GM18870 (cell line): ENCODE measurements at regions not wholly inside any gene's neighbourhood (a gene's known extent, or its start where the extent isn't known, plus 50 kb on each side); places are given as distances from the start of the nearest gene placed in this dataset.
"Not testable (repeated sequence)": the region's sequence is repeated elsewhere in the genome, so short reads cannot be mapped to it uniquely, and the experiment has no call there.

Source experiments
- ATAC-seq: cut with Tn5 transposase; IDR thresholded peaks from one replicate; pipeline ENCODE4 v1.9.1; 2021; ENCODE audit warnings: moderate library complexity; ENCODE audit not compliant: unreplicated experiment

DNA sequence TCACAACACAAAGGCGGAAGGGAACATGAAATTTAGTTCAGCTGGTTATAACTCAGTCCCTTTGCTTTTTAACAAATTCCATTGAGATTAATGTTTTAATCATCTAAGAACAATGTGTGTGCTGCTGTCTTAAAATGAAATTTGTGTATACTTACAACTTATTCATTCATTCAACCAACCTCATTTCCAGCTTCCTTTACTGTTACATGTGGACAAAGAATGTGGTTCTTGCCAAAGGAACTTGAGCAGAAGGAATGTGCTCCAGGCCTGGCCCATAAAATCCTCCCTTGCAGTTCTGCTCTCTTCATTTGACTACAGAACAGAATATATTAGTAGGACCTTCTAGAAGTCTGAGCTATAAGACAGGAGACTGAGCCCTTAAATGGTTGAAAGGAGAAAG, 176.8 kb upstream of the GLRA2 start:
- ATAC-seq: no peak

- no peak for ATAC-seq
Measured at GRCh38 chrX:14351611-14352303, 177.6 kb upstream of the GLRA2 start.

DNA sequence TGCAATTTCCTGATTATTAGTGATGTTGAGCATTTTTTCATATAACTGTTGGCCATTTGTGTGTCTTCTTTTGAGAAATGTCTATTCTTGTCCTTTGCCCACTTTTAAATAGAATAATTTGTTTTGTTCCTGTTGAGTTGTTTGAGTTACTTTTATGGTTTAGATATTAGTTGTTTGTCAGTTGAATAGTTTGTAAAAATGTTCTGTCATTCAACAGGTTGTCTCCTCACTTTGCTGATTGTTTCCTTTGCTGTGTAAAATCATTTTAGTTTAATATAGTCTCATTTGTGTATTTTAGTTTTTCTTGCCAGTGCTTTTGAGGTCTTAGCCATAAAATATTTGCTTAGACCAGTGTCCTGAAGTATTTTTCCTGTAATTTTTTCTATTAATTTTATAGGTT, 181.8 kb upstream of the GLRA2 start:
- ATAC-seq: no peak

- no peak for ATAC-seq
Measured at GRCh38 chrX:14344172-14344940, 185.0 kb upstream of the GLRA2 start.

GRCh38 chrX:14309431-14309830, 219.9 kb upstream of the GLRA2 start:
- ATAC-seq: no peak

DNA sequence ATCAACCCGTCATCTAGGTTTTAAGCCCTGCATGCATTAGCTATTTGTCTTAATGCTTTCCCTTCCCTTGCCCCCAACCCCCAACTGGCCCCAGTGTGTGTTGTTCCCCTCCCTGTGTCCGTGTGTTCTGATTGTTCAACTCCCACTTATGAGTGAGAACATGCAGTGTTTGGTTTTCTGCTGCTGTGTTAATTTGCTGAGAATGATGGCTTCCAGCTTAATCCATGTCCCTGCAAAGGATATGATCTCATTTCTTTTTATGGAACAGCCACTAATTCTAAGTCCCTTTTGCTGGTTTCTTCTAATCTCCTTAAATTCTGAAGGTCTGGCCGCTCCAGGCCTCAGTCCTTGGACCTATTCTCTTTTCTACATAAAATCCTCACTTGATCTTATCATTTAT, 220.4 kb upstream of the GLRA2 start:
- ATAC-seq: not testable (repeated sequence)

GRCh38 chrX:14303891-14304290, 225.4 kb upstream of the GLRA2 start:
- ATAC-seq: no peak

GRCh38 chrX:14302561-14302960, 226.8 kb upstream of the GLRA2 start:
- ATAC-seq: not testable (repeated sequence)

- ATAC-seq: no peak
Measured at GRCh38 chrX:14300376-14300775, 229.0 kb upstream of the GLRA2 start.

- no peak for ATAC-seq
Measured at GRCh38 chrX:14295426-14295825, 233.9 kb upstream of the GLRA2 start.

- ATAC-seq: no peak
Measured at GRCh38 chrX:14291666-14292500, 237.5 kb upstream of the GLRA2 start.

DNA sequence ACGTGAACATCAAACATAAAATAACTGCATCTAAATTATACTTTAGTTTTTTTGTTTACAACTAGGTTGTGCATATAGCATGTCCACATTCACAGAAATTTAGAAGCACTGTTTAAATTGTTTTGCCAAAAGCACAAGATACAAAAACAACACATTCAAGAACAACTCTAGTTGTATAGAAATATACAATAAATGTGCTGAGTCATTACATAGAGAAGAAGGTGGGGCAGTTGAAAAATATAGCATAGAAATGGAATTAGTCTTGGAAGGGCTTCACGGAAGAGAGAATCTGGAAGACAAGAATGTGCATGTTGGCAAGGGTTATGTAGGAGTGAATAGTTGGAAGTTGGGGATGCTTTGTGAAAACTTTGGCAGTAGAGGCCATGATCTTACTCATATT, 239.0 kb upstream of the GLRA2 start:
- no peak for ATAC-seq

- no peak for ATAC-seq
Measured at GRCh38 chrX:14274691-14275090, 245.0 kb upstream of the GEMIN8 start.

GRCh38 chrX:14267216-14267615, 237.5 kb upstream of the GEMIN8 start:
- ATAC-seq: no peak

DNA sequence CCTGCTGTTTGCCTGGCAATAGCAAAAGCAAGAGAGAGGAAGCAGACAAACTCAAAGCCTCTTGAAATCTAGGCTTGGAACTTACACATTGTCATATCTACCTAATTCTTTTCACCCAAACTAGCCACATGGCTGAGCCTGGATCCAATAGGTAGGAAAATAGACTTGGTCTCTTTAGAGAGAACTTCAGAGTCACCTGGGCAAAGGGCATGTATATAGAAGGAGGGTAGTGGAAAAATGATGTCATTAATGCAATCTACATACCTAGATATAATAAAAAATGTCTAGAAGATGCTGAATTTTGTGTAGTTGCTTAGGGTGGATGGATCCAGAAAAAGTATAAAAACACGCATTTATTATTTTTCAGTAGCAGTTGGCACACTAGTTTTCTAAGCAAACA, 237.0 kb upstream of the GEMIN8 start:
- no peak for ATAC-seq

- no peak for ATAC-seq
Measured at GRCh38 chrX:14243823-14244222, 214.1 kb upstream of the GEMIN8 start.

GRCh38 chrX:14235004-14235403, 205.3 kb upstream of the GEMIN8 start:
- ATAC-seq: no peak

DNA sequence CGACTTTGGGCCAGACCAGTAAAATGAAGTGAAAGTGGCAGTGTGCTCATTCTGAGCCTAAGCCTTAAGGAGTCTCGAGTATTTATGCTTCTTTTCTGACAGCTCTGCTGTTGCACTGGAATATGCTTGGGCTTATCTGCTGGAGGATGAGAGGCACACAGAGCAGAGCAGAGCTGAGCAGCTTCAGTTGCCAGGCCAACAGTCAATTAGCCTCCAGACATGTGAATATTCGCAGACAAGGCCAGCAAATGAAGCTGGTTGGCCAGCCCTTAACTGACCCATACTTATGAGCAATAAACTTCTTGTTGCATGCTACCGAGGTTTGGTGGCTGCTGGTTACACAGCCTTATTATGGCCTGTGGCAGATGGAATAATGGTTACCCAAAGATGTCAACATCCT, 203.0 kb upstream of the GEMIN8 start:
- ATAC-seq: no peak

DNA sequence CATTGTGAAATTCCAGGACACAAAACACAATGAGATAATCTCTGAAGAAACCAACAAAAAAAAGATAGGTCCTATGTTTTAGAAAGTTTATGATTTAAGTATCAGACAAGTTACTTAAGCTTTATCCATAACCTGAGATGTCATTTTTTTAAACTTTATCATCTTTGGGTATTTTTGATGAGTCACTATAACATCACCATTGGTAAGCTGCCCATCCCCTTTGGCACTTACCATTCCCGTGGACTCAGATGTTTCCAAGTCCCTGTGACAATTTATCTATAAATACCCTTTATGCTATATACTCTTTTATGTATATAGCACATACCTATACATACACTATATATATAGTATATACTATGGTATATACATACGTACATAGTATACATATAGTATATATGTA, 198.9 kb upstream of the GEMIN8 start:
- ATAC-seq: no peak

- ATAC-seq: no peak
Measured at GRCh38 chrX:14220386-14220944, 190.8 kb upstream of the GEMIN8 start.

DNA sequence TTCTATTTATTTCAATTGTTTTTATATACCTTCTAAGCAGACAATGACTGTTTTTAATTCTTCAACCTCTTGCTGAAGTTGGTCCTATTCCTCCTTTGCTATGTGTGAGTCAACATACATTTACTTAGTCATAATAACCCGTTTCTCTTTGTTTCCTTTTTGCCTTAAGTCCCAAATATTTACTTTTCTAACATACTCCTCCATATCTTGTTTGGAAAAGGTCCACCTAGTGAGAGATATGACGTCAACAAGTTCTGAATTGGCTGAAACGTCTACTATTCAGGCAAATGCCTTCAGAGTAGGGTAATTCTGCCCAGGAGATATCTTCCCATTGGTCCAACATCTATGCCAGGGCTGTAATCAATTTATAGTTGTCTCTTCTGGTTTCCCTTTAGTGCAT, 179.3 kb upstream of the GEMIN8 start:
- ATAC-seq: no peak
